Neuronal stem cell (in vitro differentiated cells): ENCODE measurements at regions not wholly inside any gene's neighbourhood (a gene's known extent, or its start where the extent isn't known, plus 50 kb on each side); places are given as distances from the start of the nearest gene placed in this dataset.

Source experiments
- DNase-seq: peaks from one replicate; pipeline ENCODE4 v3.0.0-alpha.2; 2013; ENCODE audit warnings: low spot score
- H2AFZ ChIP-seq: one replicate; pipeline ENCODE4 v1.6.1; 2013; ENCODE audit warnings: mild to moderate bottlenecking, low read length, inconsistent platforms
- H2AK5ac ChIP-seq: 2 replicates; pipeline ENCODE4 v1.6.1; 2013; ENCODE audit warnings: low read depth, mild to moderate bottlenecking, inconsistent platforms, low read length, moderate library complexity, mixed read lengths
- H2BK120ac ChIP-seq: 2 replicates; pipeline ENCODE4 v1.6.1; 2013; ENCODE audit warnings: low read depth, mild to moderate bottlenecking, inconsistent platforms, low read length, moderate library complexity, mixed read lengths
- H2BK12ac ChIP-seq: one replicate; pipeline ENCODE4 v1.6.1; 2013; ENCODE audit warnings: low read length, inconsistent platforms
- H2BK15ac ChIP-seq: 2 replicates; pipeline ENCODE4 v1.6.1; 2013; ENCODE audit warnings: mild to moderate bottlenecking, low read length, inconsistent platforms, mixed read lengths
- H2BK5ac ChIP-seq: one replicate; pipeline ENCODE4 v1.6.1; 2013; ENCODE audit warnings: inconsistent platforms, mild to moderate bottlenecking, low read length, moderate library complexity
- H3K14ac ChIP-seq: one replicate; pipeline ENCODE4 v1.6.1; 2013; ENCODE audit warnings: low read length, inconsistent platforms
- H3K18ac ChIP-seq: 2 replicates; pipeline ENCODE4 v1.6.1; 2013; ENCODE audit warnings: low read length, inconsistent platforms
- H3K23ac ChIP-seq: 2 replicates; pipeline ENCODE4 v1.6.1; 2013; ENCODE audit warnings: low read depth, mild to moderate bottlenecking, mixed read lengths, low read length, inconsistent platforms; ENCODE audit not compliant: poor library complexity
- H3K27ac ChIP-seq: replicated peaks from 3 replicates; pipeline ENCODE4 v1.5.1; 2013; ENCODE audit warnings: low read length, inconsistent platforms
- H3K27me3 ChIP-seq, 3 experiments: 2 replicates each; pipeline ENCODE4 v1.6.1; 2013; ENCODE audit warnings: low read length in 3 of 3, mild to moderate bottlenecking in 2 of 3, inconsistent platforms in 1 of 3, low read depth in 1 of 3, mixed read lengths in 1 of 3, moderate library complexity in 1 of 3; ENCODE audit not compliant: control insufficient read depth in 3 of 3, insufficient read depth in 3 of 3
- H3K36me3 ChIP-seq, 2 donors: replicated peaks in 1 of 2; 2 replicates each; pipeline ENCODE4 v1.6.1; 2013; ENCODE audit warnings: low read length in 2 of 2; ENCODE audit not compliant: control insufficient read depth in 2 of 2, insufficient read depth in 2 of 2
- H3K4ac ChIP-seq: 2 replicates; pipeline ENCODE4 v1.6.1; 2013; ENCODE audit warnings: inconsistent platforms, mild to moderate bottlenecking, low read length, moderate library complexity
- H3K4me1 ChIP-seq, 2 donors: 1 replicate in 1 of 2; 2 replicates in 1 of 2; pipeline ENCODE4 v1.6.1; 2013; ENCODE audit warnings: low read length in 2 of 2, low read depth in 1 of 2; ENCODE audit not compliant: control insufficient read depth in 2 of 2, insufficient read depth in 1 of 2
- H3K4me2 ChIP-seq: one replicate; pipeline ENCODE4 v1.6.1; 2013; ENCODE audit warnings: mild to moderate bottlenecking, low read length, inconsistent platforms; ENCODE audit not compliant: insufficient read depth, poor library complexity, severe bottlenecking
- H3K4me3 ChIP-seq, 2 donors: 2 replicates each; pipeline ENCODE4 v1.5.1; 2013; ENCODE audit warnings: low read length in 2 of 2, mild to moderate bottlenecking in 2 of 2, inconsistent platforms in 1 of 2, moderate library complexity in 1 of 2
- H3K79me1 ChIP-seq: one replicate; pipeline ENCODE4 v1.6.1; 2013; ENCODE audit warnings: low read depth, mild to moderate bottlenecking, inconsistent platforms, low read length, moderate library complexity
- H3K9ac ChIP-seq: one replicate; pipeline ENCODE4 v1.6.1; 2013; ENCODE audit warnings: mild to moderate bottlenecking, low read depth, low read length, inconsistent platforms; ENCODE audit not compliant: poor library complexity
- H3K9me3 ChIP-seq, 2 donors: replicated peaks in 1 of 2; 2 replicates each; pipeline versions ENCODE3 to v1.6.1; 2013; ENCODE audit warnings: low read length in 2 of 2, mild to moderate bottlenecking in 2 of 2, inconsistent platforms in 1 of 2, low read depth in 1 of 2, mixed read lengths in 1 of 2, moderate library complexity in 1 of 2; ENCODE audit not compliant: control insufficient read depth in 2 of 2, insufficient read depth in 1 of 2
- H4K8ac ChIP-seq: one replicate; pipeline ENCODE4 v1.6.1; 2013; ENCODE audit warnings: low read depth, mild to moderate bottlenecking, inconsistent platforms, low read length, moderate library complexity
- H4K91ac ChIP-seq: one replicate; pipeline ENCODE4 v1.6.1; 2013; ENCODE audit warnings: low read length, low read depth, mild to moderate bottlenecking, inconsistent platforms; ENCODE audit not compliant: poor library complexity
- WGBS, 2 donors: extraction: QIAGEN DNeasy Blood & Tissue Kit; methylation state at CpG; one replicate each; pipeline ENCODE4 v1.1.7; 2013; ENCODE audit warnings: missing lambda C conversion rate in 2 of 2, mixed read lengths in 1 of 2; ENCODE audit not compliant: insufficient read length in 2 of 2, insufficient replicate concordance in 1 of 2; ENCODE audit errors: extremely low coverage in 2 of 2; 5-methylcytosine and 5-hydroxymethylcytosine counted together

DNA sequence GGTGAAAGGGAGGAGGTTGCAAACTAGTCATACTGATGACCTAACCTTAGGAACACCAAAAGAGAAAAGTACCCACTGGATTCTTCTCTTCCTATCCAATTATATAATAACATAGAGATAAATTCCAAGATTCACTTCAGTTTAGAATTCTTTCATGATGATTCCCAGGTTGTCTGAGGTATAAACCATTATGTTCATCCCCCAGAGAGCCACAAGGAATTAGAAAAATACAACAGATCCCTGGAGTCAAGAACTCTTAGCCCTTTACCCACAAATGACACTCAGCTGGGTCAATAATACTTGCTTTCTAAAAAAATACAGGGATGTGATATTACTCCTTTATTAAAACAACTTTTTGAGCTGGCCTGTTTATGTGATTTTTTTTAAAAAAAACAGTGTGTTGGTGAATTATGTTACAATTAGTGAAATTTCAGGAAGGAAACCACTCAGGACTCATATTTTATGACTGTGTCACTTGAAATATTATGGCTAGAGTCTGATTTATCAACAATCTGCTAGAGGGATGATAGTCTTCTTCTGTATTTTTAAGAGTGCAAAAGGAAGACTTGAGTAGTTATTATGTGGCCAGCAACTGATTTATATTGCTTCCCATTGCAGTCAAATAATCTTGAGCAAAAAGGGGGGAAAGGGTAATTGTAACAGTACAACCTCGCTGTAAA is 338.2 kb downstream of the NFIB start:
- no peak overlapping the region for H3K27ac ChIP-seq
- no peaks in the 10 kb centered on the region for H3K79me1 ChIP-seq
- no peak overlapping the region for H2AK5ac ChIP-seq
- no peak overlapping the region for H4K8ac ChIP-seq
- H2BK12ac ChIP-seq = no peak overlapping the region
- no peak overlapping the region for H2BK15ac ChIP-seq
- H2AFZ ChIP-seq = no peak overlapping the region
- H3K9ac ChIP-seq = no peak overlapping the region
- no peak overlapping the region for H3K4me3 ChIP-seq
- no peak overlapping the region for H3K18ac ChIP-seq
- no peaks in the 10 kb centered on the region for H3K9me3 ChIP-seq
- H2BK5ac ChIP-seq = no peak overlapping the region
- H4K91ac ChIP-seq = no peak overlapping the region
- DNase-seq = no peak
- H3K4ac ChIP-seq = no peak overlapping the region
- no peak overlapping the region for H3K23ac ChIP-seq
- no peaks in the 10 kb centered on the region for H3K27me3 ChIP-seq
- no peak overlapping the region for H3K4me2 ChIP-seq
- no peaks in the 10 kb centered on the region for H3K36me3 ChIP-seq
- no peaks in the 10 kb centered on the region for H3K4me1 ChIP-seq
- no peak overlapping the region for H3K14ac ChIP-seq
- WGBS, 2 donors = no CpG with 5 or more reads among the region's 1 CpG
- no peak overlapping the region for H2BK120ac ChIP-seq

DNA sequence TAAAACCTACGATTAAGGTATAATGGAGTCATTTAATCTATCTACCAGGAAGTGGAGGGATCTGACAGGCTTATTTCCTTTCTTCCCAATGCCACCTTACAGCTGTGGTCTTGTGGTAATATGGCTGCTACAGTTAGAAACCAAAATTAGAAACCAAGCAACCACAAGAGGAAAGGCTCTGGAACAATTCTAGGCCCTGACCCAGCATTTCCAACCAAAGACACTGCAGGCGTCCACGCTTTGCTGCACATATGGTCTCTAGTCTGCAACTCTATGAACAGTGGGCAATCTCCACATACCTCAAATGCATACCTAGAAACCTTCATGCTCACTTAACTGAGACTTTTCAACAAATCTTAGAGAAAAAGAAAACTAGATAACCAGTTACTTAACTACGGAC is 339.1 kb downstream of the NFIB start:
- no peaks in the 10 kb centered on the region for H3K36me3 ChIP-seq
- DNase-seq = no peak

DNA sequence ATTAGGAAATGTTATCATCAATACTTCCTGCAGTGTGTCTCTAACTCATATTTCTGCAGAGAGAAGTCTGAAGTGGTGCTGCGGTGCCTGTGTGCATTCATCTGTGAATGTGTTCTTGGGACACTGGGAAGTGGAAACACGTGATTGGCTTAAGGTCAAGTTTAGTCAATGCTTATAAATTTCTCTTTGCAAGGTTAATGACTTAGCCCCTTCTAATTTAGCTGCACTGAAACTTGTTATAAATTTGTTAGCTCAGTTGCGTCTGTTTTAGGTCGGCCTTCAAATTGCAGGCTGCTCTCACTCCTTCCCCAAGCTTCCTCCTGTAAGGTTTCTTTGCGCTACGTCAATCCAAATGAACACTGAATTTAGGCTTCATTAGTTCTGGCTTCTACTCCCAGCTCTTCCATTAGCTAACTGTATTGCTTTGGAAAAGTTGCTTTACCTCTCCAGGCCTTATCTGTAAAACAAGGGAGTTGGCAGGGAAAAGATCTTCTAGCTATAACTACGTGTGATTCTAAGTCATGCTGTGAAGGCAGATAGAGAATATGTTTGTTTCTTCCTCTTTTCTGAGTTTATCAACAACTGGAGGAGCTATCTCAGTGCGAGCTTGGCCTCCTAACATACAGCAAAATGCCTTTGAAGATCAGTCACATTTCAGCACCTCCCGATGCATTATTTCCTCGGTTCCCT is 341.8 kb downstream of the NFIB start:
- Histone ChIP-seq H4K91ac (no peak overlapping the region), H3K18ac (no peak overlapping the region), H3K9me3 (no peaks in the 10 kb centered on the region), H3K9ac (no peak overlapping the region), H3K27ac (no peak overlapping the region), H3K4me1 (peaks cover 3 to 4% of the 10 kb centered on the region in 2 donors), H4K8ac (no peak overlapping the region), H3K36me3 (no peaks in the 10 kb centered on the region), H2BK12ac (no peak overlapping the region), H2BK5ac (no peak overlapping the region), H3K79me1 (no peaks in the 10 kb centered on the region), H3K4me2 (no peak overlapping the region), H3K23ac (no peak overlapping the region), H3K14ac (no peak overlapping the region), H2BK120ac (no peak overlapping the region), H2BK15ac (no peak overlapping the region), H2AK5ac (no peak overlapping the region), H3K4me3 (no peak overlapping the region), H2AFZ (peak overlapping the region; percentile 2), H3K27me3 (no peaks in the 10 kb centered on the region), H3K4ac (no peak overlapping the region)
- no CpG with 5 or more reads among the region's 10 CpGs for WGBS, 2 donors
- DNase-seq = no peak

More for the DNA sequence above, 339.1 kb downstream of the NFIB start:
- H3K27ac ChIP-seq = no peak overlapping the region
- H4K8ac ChIP-seq = no peak overlapping the region
- H3K18ac ChIP-seq = no peak overlapping the region
- no peak overlapping the region for H3K14ac ChIP-seq
- no peak overlapping the region for H2AK5ac ChIP-seq
- H2BK15ac ChIP-seq = no peak overlapping the region
- H2BK5ac ChIP-seq = no peak overlapping the region
- no peak overlapping the region for H2BK120ac ChIP-seq
- no peak overlapping the region for H3K4me3 ChIP-seq
- no CpG with 5 or more reads among the region's 4 CpGs for WGBS, 2 donors
- no peak overlapping the region for H2BK12ac ChIP-seq
- no peaks in the 10 kb centered on the region for H3K4me1 ChIP-seq
- H3K23ac ChIP-seq = no peak overlapping the region
- H3K4me2 ChIP-seq = no peak overlapping the region
- H2AFZ ChIP-seq = no peak overlapping the region
- H4K91ac ChIP-seq = no peak overlapping the region
- H3K79me1 ChIP-seq = no peaks in the 10 kb centered on the region
- H3K9me3 ChIP-seq = no peaks in the 10 kb centered on the region
- H3K27me3 ChIP-seq = no peaks in the 10 kb centered on the region
- no peak overlapping the region for H3K9ac ChIP-seq
- H3K4ac ChIP-seq = no peak overlapping the region

- H3K4me1 ChIP-seq = peaks cover 3 to 10% of the 10 kb centered on the region in 2 donors
- WGBS, 2 donors = no CpG with 5 or more reads among the region's 4 CpGs
These were observed 342.5 kb downstream of the NFIB start for GRCh38 chr9:13971415-13971814.

More at GRCh38 chr9:13971415-13971814, 342.5 kb downstream of the NFIB start:
- no peaks in the 10 kb centered on the region for H3K36me3 ChIP-seq
- H3K9me3 ChIP-seq = no peaks in the 10 kb centered on the region
- no peak overlapping the region for H2BK120ac ChIP-seq
- no peak overlapping the region for H4K91ac ChIP-seq
- no peak overlapping the region for H3K18ac ChIP-seq
- no peak overlapping the region for H3K4ac ChIP-seq
- H2BK12ac ChIP-seq = no peak overlapping the region
- H3K14ac ChIP-seq = no peak overlapping the region
- no peak overlapping the region for H3K4me2 ChIP-seq
- H3K9ac ChIP-seq = no peak overlapping the region
- DNase-seq = no peak
- no peak overlapping the region for H4K8ac ChIP-seq
- no peak overlapping the region for H2AK5ac ChIP-seq
- H3K27me3 ChIP-seq = no peaks in the 10 kb centered on the region
- H3K79me1 ChIP-seq = no peaks in the 10 kb centered on the region
- H3K23ac ChIP-seq = no peak overlapping the region
- H3K27ac ChIP-seq = no peak overlapping the region
- H2BK15ac ChIP-seq = no peak overlapping the region
- H2BK5ac ChIP-seq = no peak overlapping the region
- H2AFZ ChIP-seq = peak overlapping the region; percentile 65
- H3K4me3 ChIP-seq = no peak overlapping the region
